HG02870 (cell line): ENCODE measurements at regions not wholly inside any gene's neighbourhood (a gene's known extent, or its start where the extent isn't known, plus 50 kb on each side); places are given as distances from the start of the nearest gene placed in this dataset.
"Not testable (repeated sequence)": the region's sequence is repeated elsewhere in the genome, so short reads cannot be mapped to it uniquely, and the experiment has no call there.

Source experiments
- ATAC-seq: cut with Tn5 transposase; IDR thresholded peaks from one replicate; pipeline ENCODE4 v1.9.1; 2021; ENCODE audit warnings: mild to moderate bottlenecking, moderate library complexity; ENCODE audit not compliant: unreplicated experiment

- ATAC-seq = no peak
Measured at GRCh38 chr20:56689318-56689717, 60.2 kb downstream of the TFAP2C start.

GRCh38 chr20:56689852-56690485 is 60.9 kb downstream of the TFAP2C start:
- ATAC-seq = no peak

- no peak for ATAC-seq
Measured at GRCh38 chr20:56690531-56691175, 61.5 kb downstream of the TFAP2C start.

- ATAC-seq = no peak
Measured at GRCh38 chr20:56691325-56691998, 62.4 kb downstream of the TFAP2C start.

GRCh38 chr20:56693217-56693616 is 64.1 kb downstream of the TFAP2C start:
- no peak for ATAC-seq

- no peak for ATAC-seq
Measured at GRCh38 chr20:56697476-56697875, 68.4 kb downstream of the TFAP2C start.

GRCh38 chr20:56698297-56698696 is 69.2 kb downstream of the TFAP2C start:
- no peak for ATAC-seq

- ATAC-seq = no peak
Measured at GRCh38 chr20:56698749-56699148, 69.6 kb downstream of the TFAP2C start.

- ATAC-seq = no peak
Measured at GRCh38 chr20:56702931-56703840, 74.1 kb downstream of the TFAP2C start.

GRCh38 chr20:56706867-56707360 is 77.8 kb downstream of the TFAP2C start:
- no peak for ATAC-seq

- ATAC-seq = no peak
Measured at GRCh38 chr20:56708991-56709390, 79.9 kb downstream of the TFAP2C start.

GRCh38 chr20:56710125-56710524 is 81.0 kb downstream of the TFAP2C start:
- no peak for ATAC-seq

GRCh38 chr20:56710577-56710976 is 81.5 kb downstream of the TFAP2C start:
- ATAC-seq = not testable (repeated sequence)

- ATAC-seq = no peak
Measured at GRCh38 chr20:56711018-56711417, 81.9 kb downstream of the TFAP2C start.

GRCh38 chr20:56715309-56715708 is 86.2 kb downstream of the TFAP2C start:
- no peak for ATAC-seq

GRCh38 chr20:56715902-56716519 is 86.9 kb downstream of the TFAP2C start:
- no peak for ATAC-seq

GRCh38 chr20:56716806-56717205 is 87.7 kb downstream of the TFAP2C start:
- no peak for ATAC-seq

GRCh38 chr20:56718816-56719215 is 89.7 kb downstream of the TFAP2C start:
- ATAC-seq = no peak

- ATAC-seq = no peak
Measured at GRCh38 chr20:56720620-56721213, 91.6 kb downstream of the TFAP2C start.

GRCh38 chr20:56722042-56722441 is 92.9 kb downstream of the TFAP2C start:
- peak; percentile 63 for ATAC-seq
